KMS-11 (cell line): ENCODE measurements at regions not wholly inside any gene's neighbourhood (a gene's known extent, or its start where the extent isn't known, plus 50 kb on each side); places are given as distances from the start of the nearest gene placed in this dataset.

Source experiments
- H2AFZ ChIP-seq: fragments of 200-600 bp; sonication (generic); 2 replicates; pipeline ENCODE4 v1.6.1; 2016; ENCODE audit warnings: antibody characterized with exemption, mixed run types, low read depth
- H3K27ac ChIP-seq: fragments of 200-600 bp; sonication (generic); 2 replicates; pipeline ENCODE4 v1.6.1; 2016; ENCODE audit warnings: mild to moderate bottlenecking, mixed run types
- H3K27me3 ChIP-seq: fragments of 200-600 bp; sonication (generic); 2 replicates; pipeline ENCODE4 v1.6.1; 2017; ENCODE audit warnings: mild to moderate bottlenecking, low read depth, mixed run types, moderate library complexity; ENCODE audit not compliant: insufficient read depth
- H3K36me3 ChIP-seq: fragments of 200-600 bp; sonication (generic); 2 replicates; pipeline ENCODE4 v1.6.1; 2017; ENCODE audit warnings: mild to moderate bottlenecking, mixed run types; ENCODE audit not compliant: insufficient read depth
- H3K4me1 ChIP-seq: fragments of 200-600 bp; sonication (generic); 2 replicates; pipeline ENCODE4 v1.6.1; 2016; ENCODE audit warnings: mild to moderate bottlenecking, low read depth, mixed run types; ENCODE audit not compliant: poor library complexity, severe bottlenecking
- H3K4me2 ChIP-seq: fragments of 200-600 bp; sonication (generic); 2 replicates; pipeline ENCODE4 v1.7.0; 2016; ENCODE audit warnings: mild to moderate bottlenecking, mixed run types
- H3K4me3 ChIP-seq: fragments of 200-600 bp; sonication (generic); IDR thresholded peaks from 2 replicates; pipeline ENCODE4 v1.6.1; 2017; ENCODE audit warnings: low read depth, low read length, mixed read lengths; ENCODE audit not compliant: insufficient read depth
- H3K79me2 ChIP-seq: fragments of 200-600 bp; sonication (generic); 2 replicates; pipeline ENCODE4 v1.6.1; 2016; ENCODE audit warnings: low read depth, mixed run types; ENCODE audit not compliant: insufficient read depth
- H3K9ac ChIP-seq: fragments of 200-600 bp; sonication (generic); 2 replicates; pipeline ENCODE4 v1.6.1; 2016; ENCODE audit warnings: mild to moderate bottlenecking, mixed run types
- H4K20me1 ChIP-seq: fragments of 200-600 bp; sonication (generic); 2 replicates; pipeline ENCODE4 v1.6.1; 2016; ENCODE audit warnings: mild to moderate bottlenecking, mixed run types; ENCODE audit not compliant: insufficient read depth
- TF ChIP-seq, protein P1 (sequence below): fragments of 200-600 bp; sonication (generic); conservative IDR thresholded peaks from 2 replicates; pipeline ENCODE4 v1.6.1; 2017; ENCODE audit warnings: low read depth, mild to moderate bottlenecking, antibody characterized with exemption, low read length, moderate library complexity, mixed read lengths

DNA sequence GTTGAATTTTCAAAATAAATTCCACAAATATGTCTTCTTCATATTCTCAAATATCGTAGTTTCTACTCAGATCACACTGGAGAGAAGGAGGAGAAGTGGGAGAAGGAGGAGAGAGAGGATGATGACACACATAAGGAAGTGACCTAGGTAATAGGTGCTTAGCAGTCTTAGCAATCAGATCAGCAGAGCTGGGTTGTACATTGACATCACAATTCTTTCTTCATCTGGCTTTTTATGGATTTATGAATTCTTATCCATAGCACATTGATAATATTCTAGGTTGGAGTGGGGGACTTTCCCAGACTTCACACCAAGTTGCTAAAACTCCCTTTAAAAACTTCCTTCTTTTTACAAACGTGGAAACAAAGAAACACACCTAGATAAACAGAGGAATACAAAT, 86.9 kb downstream of the FGF9 start:
- TF ChIP-seq, protein P1, sequence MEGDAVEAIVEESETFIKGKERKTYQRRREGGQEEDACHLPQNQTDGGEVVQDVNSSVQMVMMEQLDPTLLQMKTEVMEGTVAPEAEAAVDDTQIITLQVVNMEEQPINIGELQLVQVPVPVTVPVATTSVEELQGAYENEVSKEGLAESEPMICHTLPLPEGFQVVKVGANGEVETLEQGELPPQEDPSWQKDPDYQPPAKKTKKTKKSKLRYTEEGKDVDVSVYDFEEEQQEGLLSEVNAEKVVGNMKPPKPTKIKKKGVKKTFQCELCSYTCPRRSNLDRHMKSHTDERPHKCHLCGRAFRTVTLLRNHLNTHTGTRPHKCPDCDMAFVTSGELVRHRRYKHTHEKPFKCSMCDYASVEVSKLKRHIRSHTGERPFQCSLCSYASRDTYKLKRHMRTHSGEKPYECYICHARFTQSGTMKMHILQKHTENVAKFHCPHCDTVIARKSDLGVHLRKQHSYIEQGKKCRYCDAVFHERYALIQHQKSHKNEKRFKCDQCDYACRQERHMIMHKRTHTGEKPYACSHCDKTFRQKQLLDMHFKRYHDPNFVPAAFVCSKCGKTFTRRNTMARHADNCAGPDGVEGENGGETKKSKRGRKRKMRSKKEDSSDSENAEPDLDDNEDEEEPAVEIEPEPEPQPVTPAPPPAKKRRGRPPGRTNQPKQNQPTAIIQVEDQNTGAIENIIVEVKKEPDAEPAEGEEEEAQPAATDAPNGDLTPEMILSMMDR, result no peak
- no peaks in the 10 kb centered on the region for H4K20me1 ChIP-seq
- H3K4me3 ChIP-seq, result no peak overlapping the region
- H3K36me3 ChIP-seq, result no peaks in the 10 kb centered on the region
- no peaks in the 10 kb centered on the region for H3K4me1 ChIP-seq
- H3K27ac ChIP-seq, result no peak overlapping the region
- no peak overlapping the region for H3K4me2 ChIP-seq
- no peak overlapping the region for H2AFZ ChIP-seq
- no peaks in the 10 kb centered on the region for H3K27me3 ChIP-seq
- no peaks in the 10 kb centered on the region for H3K79me2 ChIP-seq
- H3K9ac ChIP-seq, result no peak overlapping the region

DNA sequence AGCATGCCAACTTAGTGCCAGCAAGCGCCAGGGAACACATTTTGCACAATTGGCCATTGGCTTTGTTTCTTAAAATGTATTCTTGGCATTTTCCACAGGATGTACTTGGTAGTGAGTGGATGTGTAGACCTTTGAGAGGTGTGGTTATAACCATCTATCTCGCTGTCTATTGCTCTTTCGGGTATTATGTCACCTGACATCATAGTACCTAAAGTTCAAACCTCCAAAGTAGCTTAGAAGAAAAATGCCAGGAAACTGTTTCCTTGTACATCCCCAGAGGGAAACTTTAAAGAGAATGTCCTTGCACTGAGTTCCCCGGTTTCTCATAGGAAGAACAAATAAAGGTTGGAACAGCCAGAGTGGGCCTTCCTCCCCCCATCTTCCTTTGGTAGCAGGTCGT, 87.6 kb downstream of the FGF9 start:
- TF ChIP-seq, protein P1, result no peak
- H3K4me1 ChIP-seq, result no peaks in the 10 kb centered on the region

DNA sequence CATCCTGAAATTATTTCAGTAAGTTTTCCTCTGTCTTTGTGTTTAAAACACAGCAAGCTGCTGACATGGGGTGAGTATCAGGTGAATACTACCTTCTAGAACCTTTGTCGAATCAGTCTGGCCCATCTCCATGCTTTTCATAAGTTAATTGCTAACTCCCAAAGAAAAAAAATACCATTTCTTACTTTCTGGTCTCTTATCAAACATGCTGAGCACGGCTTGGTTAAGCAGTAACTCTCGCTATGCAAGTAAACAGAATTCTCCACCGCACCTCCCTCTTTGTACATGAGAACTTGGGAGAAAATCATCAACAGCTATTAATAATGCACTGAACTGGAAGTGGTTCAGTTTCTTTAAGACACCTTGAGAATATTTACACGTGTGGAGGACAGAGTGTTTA, 88.6 kb downstream of the FGF9 start:
- TF ChIP-seq, protein P1, result no peak
- H3K4me2 ChIP-seq, result no peak overlapping the region
- no peaks in the 10 kb centered on the region for H3K36me3 ChIP-seq
- no peaks in the 10 kb centered on the region for H3K27me3 ChIP-seq
- H3K4me3 ChIP-seq, result no peak overlapping the region
- H2AFZ ChIP-seq, result no peak overlapping the region
- H3K27ac ChIP-seq, result no peak overlapping the region
- no peaks in the 10 kb centered on the region for H4K20me1 ChIP-seq
- H3K79me2 ChIP-seq, result no peaks in the 10 kb centered on the region
- H3K4me1 ChIP-seq, result no peaks in the 10 kb centered on the region
- no peak overlapping the region for H3K9ac ChIP-seq

More for the DNA sequence above, 87.6 kb downstream of the FGF9 start:
- Histone ChIP-seq H3K79me2 (no peaks in the 10 kb centered on the region), H3K9ac (no peak overlapping the region), H3K4me2 (no peak overlapping the region), H4K20me1 (no peaks in the 10 kb centered on the region), H2AFZ (no peak overlapping the region), H3K27me3 (no peaks in the 10 kb centered on the region), H3K27ac (no peak overlapping the region), H3K36me3 (no peaks in the 10 kb centered on the region), H3K4me3 (no peak overlapping the region)

DNA sequence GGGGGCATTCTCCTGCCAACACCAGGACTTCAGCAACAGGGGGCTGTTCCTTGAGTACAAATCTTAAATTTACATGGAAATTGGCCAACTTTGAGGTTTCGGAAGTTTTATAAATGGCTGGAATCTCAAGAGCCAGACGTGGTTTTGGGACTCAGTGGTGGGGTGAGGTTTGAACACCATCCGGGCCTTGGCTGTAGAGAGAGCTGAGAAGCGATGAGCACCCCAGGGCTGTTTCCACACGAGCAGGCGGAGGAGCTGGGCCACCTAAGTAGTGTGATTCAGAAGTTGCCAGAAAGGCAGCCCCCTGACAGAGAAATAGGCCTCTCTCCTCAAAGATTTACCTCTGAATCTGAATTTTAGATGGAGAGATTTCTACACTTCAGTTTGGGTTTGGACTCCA, 89.0 kb downstream of the FGF9 start:
- no peaks in the 10 kb centered on the region for H3K27me3 ChIP-seq
- no peaks in the 10 kb centered on the region for H3K4me1 ChIP-seq
- TF ChIP-seq, protein P1, result no peak

More for the DNA sequence above, 89.0 kb downstream of the FGF9 start:
- Histone ChIP-seq H3K27ac (no peak overlapping the region), H3K36me3 (no peaks in the 10 kb centered on the region), H3K79me2 (no peaks in the 10 kb centered on the region), H3K4me2 (no peak overlapping the region), H3K4me3 (no peak overlapping the region), H4K20me1 (no peaks in the 10 kb centered on the region), H3K9ac (no peak overlapping the region), H2AFZ (no peak overlapping the region)
